Stimulated activated naive CD8-positive, alpha-beta T cell treated with anti-CD3 and anti-CD28 coated beads, Interleukin-15, Interleukin-2, amounts not matched to agents 100 ng/mL and 50 ng/mL, for 24 hours (primary cell): ENCODE measurements at regions not wholly inside any gene's neighbourhood (a gene's known extent, or its start where the extent isn't known, plus 50 kb on each side); places are given as distances from the start of the nearest gene placed in this dataset.
"Not testable (repeated sequence)": the region's sequence is repeated elsewhere in the genome, so short reads cannot be mapped to it uniquely, and the experiment has no call there.

Source experiments
- H3K27ac Mint-ChIP-seq: one replicate; pipeline ENCODE4 v1.8.0; 2021; ENCODE audit warnings: mild to moderate bottlenecking, mixed read lengths
- H3K27me3 Mint-ChIP-seq: one replicate; pipeline ENCODE4 v1.8.0; 2021; ENCODE audit warnings: mixed read lengths
- H3K36me3 Mint-ChIP-seq: one replicate; pipeline ENCODE4 v1.8.0; 2021; ENCODE audit warnings: low read depth, mixed read lengths
- H3K4me1 Mint-ChIP-seq: one replicate; pipeline ENCODE4 v1.8.0; 2021; ENCODE audit warnings: low read depth, mixed read lengths
- H3K4me3 Mint-ChIP-seq: one replicate; pipeline ENCODE4 v1.8.0; 2021; ENCODE audit warnings: mild to moderate bottlenecking, mixed read lengths
- H3K9me3 Mint-ChIP-seq: one replicate; pipeline ENCODE4 v1.8.0; 2021; ENCODE audit warnings: mixed read lengths

- Mint-ChIP-seq H3K27ac (no peak overlapping the region), H3K36me3 (no peaks in the 10 kb centered on the region), H3K9me3 (no peaks in the 10 kb centered on the region), H3K4me3 (no peak overlapping the region), H3K4me1 (no peaks in the 10 kb centered on the region), H3K27me3 (peaks cover 25% of the 10 kb centered on the region)
These were observed 94.6 kb downstream of the ZNF22 start for GRCh38 chr10:45095286-45095685.

GRCh38 chr10:45096001-45096400, 95.3 kb downstream of the ZNF22 start:
- H3K4me1 Mint-ChIP-seq, result no peaks in the 10 kb centered on the region
- H3K36me3 Mint-ChIP-seq, result no peaks in the 10 kb centered on the region

GRCh38 chr10:45100429-45100828, 99.7 kb downstream of the ZNF22 start:
- Mint-ChIP-seq H3K4me1 (no peaks in the 10 kb centered on the region), H3K4me3 (no peak overlapping the region), H3K27me3 (peaks cover 46% of the 10 kb centered on the region), H3K36me3 (no peaks in the 10 kb centered on the region), H3K27ac (no peak overlapping the region), H3K9me3 (no peaks in the 10 kb centered on the region)

More at GRCh38 chr10:45096001-45096400, 95.3 kb downstream of the ZNF22 start:
- peaks cover 26% of the 10 kb centered on the region for H3K27me3 Mint-ChIP-seq
- H3K9me3 Mint-ChIP-seq, result no peaks in the 10 kb centered on the region
- H3K27ac Mint-ChIP-seq, result no peak overlapping the region
- no peak overlapping the region for H3K4me3 Mint-ChIP-seq

GRCh38 chr10:45104674-45105073, 104.0 kb downstream of the ZNF22 start:
- H3K36me3 Mint-ChIP-seq, result no peaks in the 10 kb centered on the region
- peaks cover 49% of the 10 kb centered on the region for H3K27me3 Mint-ChIP-seq
- no peak overlapping the region for H3K4me3 Mint-ChIP-seq
- H3K9me3 Mint-ChIP-seq, result no peaks in the 10 kb centered on the region
- H3K4me1 Mint-ChIP-seq, result no peaks in the 10 kb centered on the region
- H3K27ac Mint-ChIP-seq, result no peak overlapping the region

- not testable (repeated sequence) for H3K4me1 Mint-ChIP-seq, H3K36me3 Mint-ChIP-seq, H3K4me3 Mint-ChIP-seq, H3K27ac Mint-ChIP-seq, H3K9me3 Mint-ChIP-seq
- H3K27me3 Mint-ChIP-seq, result peaks cover 44% of the 10 kb centered on the region
These were observed 104.6 kb downstream of the ZNF22 start for GRCh38 chr10:45105309-45105708.

GRCh38 chr10:45106236-45106856, 105.6 kb downstream of the ZNF22 start:
- H3K27ac Mint-ChIP-seq, result no peak overlapping the region
- H3K36me3 Mint-ChIP-seq, result no peaks in the 10 kb centered on the region
- H3K9me3 Mint-ChIP-seq, result no peaks in the 10 kb centered on the region
- H3K4me3 Mint-ChIP-seq, result no peak overlapping the region
- H3K27me3 Mint-ChIP-seq, result peaks cover 37% of the 10 kb centered on the region
- no peaks in the 10 kb centered on the region for H3K4me1 Mint-ChIP-seq

- H3K9me3 Mint-ChIP-seq, result no peaks in the 10 kb centered on the region
- no peak overlapping the region for H3K4me3 Mint-ChIP-seq
- no peaks in the 10 kb centered on the region for H3K36me3 Mint-ChIP-seq
- peaks cover 13% of the 10 kb centered on the region for H3K27me3 Mint-ChIP-seq
- no peak overlapping the region for H3K27ac Mint-ChIP-seq
- H3K4me1 Mint-ChIP-seq, result no peaks in the 10 kb centered on the region
These were observed 110.8 kb downstream of the ZNF22 start for GRCh38 chr10:45111509-45111908.

- H3K4me3 Mint-ChIP-seq, H3K4me1 Mint-ChIP-seq, H3K27ac Mint-ChIP-seq, H3K9me3 Mint-ChIP-seq, H3K36me3 Mint-ChIP-seq, H3K27me3 Mint-ChIP-seq: not testable (repeated sequence)
These were observed 117.2 kb downstream of the ZNF22 start for GRCh38 chr10:45117940-45118339.

GRCh38 chr10:45118929-45119328, 118.2 kb downstream of the ZNF22 start:
- no peaks in the 10 kb centered on the region for H3K4me1 Mint-ChIP-seq
- H3K4me3 Mint-ChIP-seq, result no peak overlapping the region
- H3K27ac Mint-ChIP-seq, result no peak overlapping the region
- peaks cover 3% of the 10 kb centered on the region for H3K27me3 Mint-ChIP-seq
- H3K9me3 Mint-ChIP-seq, result no peaks in the 10 kb centered on the region
- H3K36me3 Mint-ChIP-seq, result no peaks in the 10 kb centered on the region

GRCh38 chr10:45122180-45122860, 121.6 kb downstream of the ZNF22 start:
- not testable (repeated sequence) for H3K4me3 Mint-ChIP-seq, H3K9me3 Mint-ChIP-seq

GRCh38 chr10:45135443-45136198, 134.9 kb downstream of the ZNF22 start:
- H3K36me3 Mint-ChIP-seq, result no peaks in the 10 kb centered on the region
- no peak overlapping the region for H3K27ac Mint-ChIP-seq
- peaks cover 21% of the 10 kb centered on the region for H3K27me3 Mint-ChIP-seq
- no peaks in the 10 kb centered on the region for H3K9me3 Mint-ChIP-seq
- no peak overlapping the region for H3K4me3 Mint-ChIP-seq
- H3K4me1 Mint-ChIP-seq, result no peaks in the 10 kb centered on the region

More at GRCh38 chr10:45122180-45122860, 121.6 kb downstream of the ZNF22 start:
- not testable (repeated sequence) for H3K27ac Mint-ChIP-seq, H3K4me1 Mint-ChIP-seq, H3K36me3 Mint-ChIP-seq, H3K27me3 Mint-ChIP-seq

GRCh38 chr10:45136256-45136655, 135.5 kb downstream of the ZNF22 start:
- no peak overlapping the region for H3K27ac Mint-ChIP-seq
- no peak overlapping the region for H3K4me3 Mint-ChIP-seq
- H3K9me3 Mint-ChIP-seq, result no peaks in the 10 kb centered on the region
- H3K27me3 Mint-ChIP-seq, result peaks cover 21% of the 10 kb centered on the region
- H3K36me3 Mint-ChIP-seq, result no peaks in the 10 kb centered on the region
- no peaks in the 10 kb centered on the region for H3K4me1 Mint-ChIP-seq

- H3K36me3 Mint-ChIP-seq, result no peaks in the 10 kb centered on the region
- H3K27me3 Mint-ChIP-seq, result peaks cover 16% of the 10 kb centered on the region
- no peak overlapping the region for H3K27ac Mint-ChIP-seq
- no peak overlapping the region for H3K4me3 Mint-ChIP-seq
- no peaks in the 10 kb centered on the region for H3K4me1 Mint-ChIP-seq
- no peaks in the 10 kb centered on the region for H3K9me3 Mint-ChIP-seq
These were observed 143.8 kb downstream of the ZNF22 start for GRCh38 chr10:45144326-45145070.

GRCh38 chr10:45145143-45145542, 144.4 kb downstream of the ZNF22 start:
- peaks cover 13% of the 10 kb centered on the region for H3K27me3 Mint-ChIP-seq
- H3K4me1 Mint-ChIP-seq, H3K9me3 Mint-ChIP-seq, H3K36me3 Mint-ChIP-seq, H3K4me3 Mint-ChIP-seq, H3K27ac Mint-ChIP-seq: not testable (repeated sequence)

GRCh38 chr10:45147000-45147399, 146.3 kb downstream of the ZNF22 start:
- H3K27ac Mint-ChIP-seq, result no peak overlapping the region
- H3K27me3 Mint-ChIP-seq, result peaks cover 9% of the 10 kb centered on the region
- no peak overlapping the region for H3K4me3 Mint-ChIP-seq
- no peaks in the 10 kb centered on the region for H3K36me3 Mint-ChIP-seq
- no peaks in the 10 kb centered on the region for H3K9me3 Mint-ChIP-seq
- no peaks in the 10 kb centered on the region for H3K4me1 Mint-ChIP-seq
